SK-N-SH treated with all-trans-retinoic acid at 6 μM for 48 hours (cell line): ENCODE measurements at regions not wholly inside any gene's neighbourhood (a gene's known extent, or its start where the extent isn't known, plus 50 kb on each side); places are given as distances from the start of the nearest gene placed in this dataset.

Source experiments
- ATAC-seq: fragments of 200-7000 bp; cut with Tn5 transposase; 3 replicates; pipeline ENCODE4 v1.9.1; 2020; ENCODE audit warnings: mild to moderate bottlenecking, moderate library complexity
- BACH2 ChIP-seq: fragments of 250-450 bp; sonication (Bioruptor Pico); IDR thresholded peaks from 2 replicates; pipeline ENCODE4 v1.9.0; 2021; ENCODE audit warnings: mild to moderate bottlenecking, borderline replicate concordance
- CSDC2 ChIP-seq: fragments of 250-450 bp; sonication (Bioruptor Pico); IDR thresholded peaks from 2 replicates; pipeline ENCODE4 v1.5.0; 2020; ENCODE audit warnings: mild to moderate bottlenecking, moderate library complexity
- ESRRG ChIP-seq: fragments of 250-450 bp; sonication (Bioruptor Pico); IDR thresholded peaks from 2 replicates; pipeline ENCODE4 v1.6.1; 2021; ENCODE audit warnings: mild to moderate bottlenecking
- ISL1 ChIP-seq: fragments of 250-450 bp; sonication (Bioruptor Pico); IDR thresholded peaks from 2 replicates; pipeline ENCODE4 v2.1.2; 2022; ENCODE audit warnings: mild to moderate bottlenecking, moderate library complexity
- PPARA ChIP-seq: fragments of 250-450 bp; sonication (Bioruptor Pico); IDR thresholded peaks from 2 replicates; pipeline ENCODE4 v1.5.0; 2020; ENCODE audit warnings: mild to moderate bottlenecking, borderline replicate concordance
- RARB ChIP-seq: fragments of 250-450 bp; sonication (Bioruptor Pico); IDR thresholded peaks from 2 replicates; pipeline ENCODE4 v1.8.0; 2021; ENCODE audit warnings: mild to moderate bottlenecking, moderate library complexity
- SNAI2 ChIP-seq: fragments of 250-450 bp; sonication (Bioruptor Pico); IDR thresholded peaks from 2 replicates; pipeline ENCODE4 v1.5.0; 2020; ENCODE audit warnings: mild to moderate bottlenecking, moderate library complexity
- TCF4 ChIP-seq: fragments of 250-450 bp; sonication (Bioruptor Pico); IDR thresholded peaks from 2 replicates; pipeline ENCODE4 v1.8.0; 2021; ENCODE audit warnings: mild to moderate bottlenecking, moderate library complexity, borderline replicate concordance
- TOX ChIP-seq: fragments of 250-450 bp; sonication (Bioruptor Pico); IDR thresholded peaks from 2 replicates; pipeline ENCODE4 v1.8.0; 2021; ENCODE audit warnings: mild to moderate bottlenecking, moderate library complexity, borderline replicate concordance
- ZC3H10 ChIP-seq: fragments of 250-450 bp; sonication (Bioruptor Pico); IDR thresholded peaks from 2 replicates; pipeline ENCODE4 v1.5.1; 2021; ENCODE audit warnings: mild to moderate bottlenecking, moderate library complexity
- ZFP30 ChIP-seq: fragments of 450-650 bp; formaldehyde crosslinking; IDR thresholded peaks from 2 replicates; pipeline ENCODE4 v1.5.0; 2022; ENCODE audit warnings: mild to moderate bottlenecking, moderate library complexity
- ZNF565 ChIP-seq: fragments of 450-650 bp; formaldehyde crosslinking; conservative IDR thresholded peaks from 2 replicates; pipeline ENCODE4 v1.5.0; 2020; ENCODE audit warnings: low read depth, mild to moderate bottlenecking, moderate library complexity
- TF ChIP-seq, protein P1 (sequence below): fragments of 250-450 bp; sonication (Bioruptor Pico); IDR thresholded peaks from 2 replicates; pipeline ENCODE4 v1.5.0; 2020; ENCODE audit warnings: mild to moderate bottlenecking, moderate library complexity
- TF ChIP-seq, protein P2 (sequence below): fragments of 250-450 bp; sonication (Bioruptor Pico); IDR thresholded peaks from 2 replicates; pipeline ENCODE4 v1.8.0; 2021; ENCODE audit warnings: low read depth, mild to moderate bottlenecking, moderate library complexity, borderline replicate concordance
- TF ChIP-seq, protein P3 (sequence below): fragments of 250-450 bp; sonication (Bioruptor Pico); IDR thresholded peaks from 2 replicates; pipeline ENCODE4 v1.5.1; 2021; ENCODE audit warnings: mild to moderate bottlenecking, moderate library complexity
- TF ChIP-seq, protein P4 (sequence below): fragments of 250-450 bp; sonication (Bioruptor Pico); IDR thresholded peaks from 2 replicates; pipeline ENCODE4 v1.5.1; 2020; ENCODE audit warnings: low read depth, mild to moderate bottlenecking, moderate library complexity

DNA sequence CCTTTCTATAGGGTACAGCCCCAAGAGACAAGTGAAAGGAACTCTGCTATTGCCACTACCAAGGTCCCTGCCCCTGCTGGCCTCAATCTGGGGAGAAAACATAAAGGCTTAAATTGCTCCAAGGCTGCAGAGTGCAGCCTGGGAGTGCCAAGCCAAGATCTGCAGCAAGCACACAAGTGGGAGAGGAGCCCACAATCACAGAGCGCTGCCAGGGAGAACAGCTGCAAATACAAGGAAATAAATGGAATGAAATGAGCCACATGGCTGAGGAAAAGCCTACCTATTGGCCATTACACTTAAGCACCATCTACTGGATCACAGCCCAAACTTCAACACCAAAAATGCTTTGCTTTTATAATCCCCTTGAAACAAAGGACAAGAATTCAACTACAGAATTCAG lies 582.4 kb downstream of the FAM133A start:
- no peak for ATAC-seq
- TF ChIP-seq ZC3H10 (CRISPR knock-in tag) (no peak), ZFP30 (CRISPR knock-in tag) (no peak)
- TF ChIP-seq, protein P1, sequence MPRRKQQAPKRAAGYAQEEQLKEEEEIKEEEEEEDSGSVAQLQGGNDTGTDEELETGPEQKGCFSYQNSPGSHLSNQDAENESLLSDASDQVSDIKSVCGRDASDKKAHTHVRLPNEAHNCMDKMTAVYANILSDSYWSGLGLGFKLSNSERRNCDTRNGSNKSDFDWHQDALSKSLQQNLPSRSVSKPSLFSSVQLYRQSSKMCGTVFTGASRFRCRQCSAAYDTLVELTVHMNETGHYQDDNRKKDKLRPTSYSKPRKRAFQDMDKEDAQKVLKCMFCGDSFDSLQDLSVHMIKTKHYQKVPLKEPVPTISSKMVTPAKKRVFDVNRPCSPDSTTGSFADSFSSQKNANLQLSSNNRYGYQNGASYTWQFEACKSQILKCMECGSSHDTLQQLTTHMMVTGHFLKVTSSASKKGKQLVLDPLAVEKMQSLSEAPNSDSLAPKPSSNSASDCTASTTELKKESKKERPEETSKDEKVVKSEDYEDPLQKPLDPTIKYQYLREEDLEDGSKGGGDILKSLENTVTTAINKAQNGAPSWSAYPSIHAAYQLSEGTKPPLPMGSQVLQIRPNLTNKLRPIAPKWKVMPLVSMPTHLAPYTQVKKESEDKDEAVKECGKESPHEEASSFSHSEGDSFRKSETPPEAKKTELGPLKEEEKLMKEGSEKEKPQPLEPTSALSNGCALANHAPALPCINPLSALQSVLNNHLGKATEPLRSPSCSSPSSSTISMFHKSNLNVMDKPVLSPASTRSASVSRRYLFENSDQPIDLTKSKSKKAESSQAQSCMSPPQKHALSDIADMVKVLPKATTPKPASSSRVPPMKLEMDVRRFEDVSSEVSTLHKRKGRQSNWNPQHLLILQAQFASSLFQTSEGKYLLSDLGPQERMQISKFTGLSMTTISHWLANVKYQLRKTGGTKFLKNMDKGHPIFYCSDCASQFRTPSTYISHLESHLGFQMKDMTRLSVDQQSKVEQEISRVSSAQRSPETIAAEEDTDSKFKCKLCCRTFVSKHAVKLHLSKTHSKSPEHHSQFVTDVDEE (CRISPR knock-in tag): no peak
- TF ChIP-seq, protein P2, sequence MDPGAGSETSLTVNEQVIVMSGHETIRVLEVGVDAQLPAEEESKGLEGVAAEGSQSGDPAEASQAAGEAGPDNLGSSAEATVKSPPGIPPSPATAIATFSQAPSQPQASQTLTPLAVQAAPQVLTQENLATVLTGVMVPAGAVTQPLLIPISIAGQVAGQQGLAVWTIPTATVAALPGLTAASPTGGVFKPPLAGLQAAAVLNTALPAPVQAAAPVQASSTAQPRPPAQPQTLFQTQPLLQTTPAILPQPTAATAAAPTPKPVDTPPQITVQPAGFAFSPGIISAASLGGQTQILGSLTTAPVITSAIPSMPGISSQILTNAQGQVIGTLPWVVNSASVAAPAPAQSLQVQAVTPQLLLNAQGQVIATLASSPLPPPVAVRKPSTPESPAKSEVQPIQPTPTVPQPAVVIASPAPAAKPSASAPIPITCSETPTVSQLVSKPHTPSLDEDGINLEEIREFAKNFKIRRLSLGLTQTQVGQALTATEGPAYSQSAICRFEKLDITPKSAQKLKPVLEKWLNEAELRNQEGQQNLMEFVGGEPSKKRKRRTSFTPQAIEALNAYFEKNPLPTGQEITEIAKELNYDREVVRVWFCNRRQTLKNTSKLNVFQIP (CRISPR knock-in tag): no peak

DNA sequence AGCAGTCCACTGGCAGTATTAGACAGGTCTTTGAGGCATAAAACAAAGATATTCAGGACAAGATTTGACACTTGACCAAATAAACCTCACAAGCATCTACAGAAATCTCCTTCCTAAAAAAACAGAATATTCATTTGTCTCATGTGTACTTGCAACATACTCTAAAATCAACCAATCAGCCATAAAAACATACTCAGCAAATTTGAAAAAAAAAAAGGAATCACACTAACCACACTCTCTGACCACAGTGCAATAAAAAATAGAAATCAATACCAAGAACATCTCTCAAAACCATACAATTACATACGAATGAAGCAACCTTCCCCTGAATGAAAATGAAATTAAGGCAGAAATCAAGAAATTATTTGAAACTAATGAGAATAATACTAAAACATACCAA lies 591.3 kb downstream of the FAM133A start:
- TF ChIP-seq SNAI2 (CRISPR knock-in tag) (no peak), TCF4 (CRISPR knock-in tag) (no peak), ESRRG (CRISPR knock-in tag) (no peak), ZFP30 (CRISPR knock-in tag) (no peak)
- ATAC-seq: no peak

DNA sequence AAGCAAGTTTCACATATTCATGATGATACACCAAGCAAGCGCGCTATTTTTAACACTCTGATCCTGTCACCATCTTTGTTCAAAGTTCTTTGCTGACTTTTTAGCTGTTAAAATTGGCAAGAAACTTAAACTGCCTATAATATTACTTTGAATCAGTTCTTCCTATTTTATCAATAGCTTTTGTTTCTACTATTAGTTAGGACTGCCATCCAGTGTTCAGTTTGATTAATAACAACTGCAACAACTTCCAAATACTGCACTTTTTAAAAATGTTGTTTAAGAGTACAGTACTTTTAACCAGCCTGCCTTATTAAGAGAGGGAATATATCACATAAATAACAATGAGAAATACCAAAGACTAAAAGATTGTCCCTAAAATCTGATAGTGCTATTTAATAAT lies 614.3 kb downstream of the FAM133A start:
- TF ChIP-seq, protein P3, sequence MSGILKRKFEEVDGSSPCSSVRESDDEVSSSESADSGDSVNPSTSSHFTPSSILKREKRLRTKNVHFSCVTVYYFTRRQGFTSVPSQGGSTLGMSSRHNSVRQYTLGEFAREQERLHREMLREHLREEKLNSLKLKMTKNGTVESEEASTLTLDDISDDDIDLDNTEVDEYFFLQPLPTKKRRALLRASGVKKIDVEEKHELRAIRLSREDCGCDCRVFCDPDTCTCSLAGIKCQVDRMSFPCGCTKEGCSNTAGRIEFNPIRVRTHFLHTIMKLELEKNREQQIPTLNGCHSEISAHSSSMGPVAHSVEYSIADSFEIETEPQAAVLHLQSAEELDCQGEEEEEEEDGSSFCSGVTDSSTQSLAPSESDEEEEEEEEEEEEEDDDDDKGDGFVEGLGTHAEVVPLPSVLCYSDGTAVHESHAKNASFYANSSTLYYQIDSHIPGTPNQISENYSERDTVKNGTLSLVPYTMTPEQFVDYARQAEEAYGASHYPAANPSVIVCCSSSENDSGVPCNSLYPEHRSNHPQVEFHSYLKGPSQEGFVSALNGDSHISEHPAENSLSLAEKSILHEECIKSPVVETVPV: no peak
- TF ChIP-seq CSDC2 (CRISPR knock-in tag): no peak
- TF ChIP-seq TCF4 (CRISPR knock-in tag): no peak
- TF ChIP-seq, protein P2 (CRISPR knock-in tag): no peak
- TF ChIP-seq, protein P4, sequence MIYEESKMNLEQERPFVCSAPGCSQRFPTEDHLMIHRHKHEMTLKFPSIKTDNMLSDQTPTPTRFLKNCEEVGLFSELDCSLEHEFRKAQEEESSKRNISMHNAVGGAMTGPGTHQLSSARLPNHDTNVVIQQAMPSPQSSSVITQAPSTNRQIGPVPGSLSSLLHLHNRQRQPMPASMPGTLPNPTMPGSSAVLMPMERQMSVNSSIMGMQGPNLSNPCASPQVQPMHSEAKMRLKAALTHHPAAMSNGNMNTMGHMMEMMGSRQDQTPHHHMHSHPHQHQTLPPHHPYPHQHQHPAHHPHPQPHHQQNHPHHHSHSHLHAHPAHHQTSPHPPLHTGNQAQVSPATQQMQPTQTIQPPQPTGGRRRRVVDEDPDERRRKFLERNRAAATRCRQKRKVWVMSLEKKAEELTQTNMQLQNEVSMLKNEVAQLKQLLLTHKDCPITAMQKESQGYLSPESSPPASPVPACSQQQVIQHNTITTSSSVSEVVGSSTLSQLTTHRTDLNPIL: no peak
- TF ChIP-seq BACH2 (CRISPR knock-in tag): no peak
- TF ChIP-seq ESRRG (CRISPR knock-in tag): no peak
- TF ChIP-seq PPARA (CRISPR knock-in tag): no peak
- TF ChIP-seq ZNF565: no peak
- TF ChIP-seq RARB: no peak
- no peak for TF ChIP-seq SNAI2 (CRISPR knock-in tag)
- ATAC-seq: no peak

DNA sequence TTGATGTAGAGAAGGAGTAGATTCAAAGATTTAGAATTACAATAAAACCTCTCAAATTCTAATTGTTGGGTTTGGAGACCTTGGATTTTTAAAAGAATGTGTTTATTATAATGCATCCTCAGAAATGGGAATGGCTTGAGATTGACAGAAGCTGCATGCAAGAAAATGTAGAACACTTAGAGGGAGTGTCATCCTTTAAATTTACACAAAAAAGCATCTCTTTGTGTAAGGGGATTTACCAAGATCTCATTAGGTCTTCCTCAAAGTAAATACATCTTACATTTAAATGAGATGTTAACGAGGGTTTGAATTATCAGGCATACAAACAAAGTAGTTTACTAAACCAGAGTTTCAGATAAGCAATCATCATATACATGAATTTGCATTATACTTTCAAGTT lies 615.0 kb downstream of the FAM133A start:
- TF ChIP-seq PPARA (CRISPR knock-in tag): no peak
- no peak for TF ChIP-seq TCF4 (CRISPR knock-in tag)
- no peak for TF ChIP-seq ISL1 (CRISPR knock-in tag)
- TF ChIP-seq, protein P1 (CRISPR knock-in tag): no peak
- TF ChIP-seq TOX (CRISPR knock-in tag): no peak
- ATAC-seq: no peak
